H9 (cell line): ENCODE measurements at regions not wholly inside any gene's neighbourhood (a gene's known extent, or its start where the extent isn't known, plus 50 kb on each side); places are given as distances from the start of the nearest gene placed in this dataset.

Experiments
- DNase-seq: peaks from one replicate; pipeline ENCODE4 v3.0.0-alpha.2; 2017
- H2AFZ ChIP-seq: one replicate; pipeline ENCODE4 v1.6.1; 2013; ENCODE audit warnings: mild to moderate bottlenecking, low read length, control low read depth, moderate library complexity
- H2AK5ac ChIP-seq: 2 replicates; pipeline ENCODE4 v1.6.1; 2013; ENCODE audit warnings: low read length, control low read depth, mixed read lengths; ENCODE audit not compliant: insufficient read length
- H2BK120ac ChIP-seq: one replicate; pipeline ENCODE4 v1.6.1; 2013; ENCODE audit warnings: low read depth, mild to moderate bottlenecking, low read length, control low read depth, inconsistent platforms; ENCODE audit not compliant: poor library complexity, severe bottlenecking
- H2BK12ac ChIP-seq: 2 replicates; pipeline ENCODE4 v1.6.1; 2013; ENCODE audit warnings: low read length, control low read depth, mixed read lengths, low read depth; ENCODE audit not compliant: insufficient read length
- H2BK15ac ChIP-seq: 2 replicates; pipeline ENCODE4 v1.6.1; 2013; ENCODE audit warnings: low read depth, low read length, control low read depth
- H2BK20ac ChIP-seq: one replicate; pipeline ENCODE4 v1.6.1; 2013; ENCODE audit warnings: low read depth, mild to moderate bottlenecking, low read length, control low read depth, inconsistent platforms; ENCODE audit not compliant: poor library complexity, severe bottlenecking
- H2BK5ac ChIP-seq: 2 replicates; pipeline ENCODE4 v1.6.1; 2013; ENCODE audit warnings: low read length, control low read depth, mixed read lengths; ENCODE audit not compliant: insufficient read length
- H3K14ac ChIP-seq: 2 replicates; pipeline ENCODE4 v1.6.1; 2013; ENCODE audit warnings: low read length, control low read depth; ENCODE audit not compliant: insufficient read depth
- H3K18ac ChIP-seq: 2 replicates; pipeline ENCODE4 v1.6.1; 2013; ENCODE audit warnings: low read depth, mild to moderate bottlenecking, mixed read lengths, low read length, control low read depth; ENCODE audit not compliant: insufficient read length
- H3K23ac ChIP-seq: 2 replicates; pipeline ENCODE4 v1.6.1; 2013; ENCODE audit warnings: low read length, control low read depth, mixed read lengths, low read depth; ENCODE audit not compliant: insufficient read length
- H3K23me2 ChIP-seq: 2 replicates; pipeline ENCODE4 v1.6.1; 2013; ENCODE audit warnings: low read depth, mild to moderate bottlenecking, mixed read lengths, low read length, control low read depth; ENCODE audit not compliant: insufficient read length, poor library complexity, severe bottlenecking
- H3K27ac ChIP-seq: 2 replicates; pipeline ENCODE4 v1.5.1; 2013; ENCODE audit warnings: low read length, control low read depth, mixed read lengths, low read depth; ENCODE audit not compliant: insufficient read length
- H3K27me3 ChIP-seq: 2 replicates; pipeline ENCODE4 v1.6.1; 2013; ENCODE audit warnings: low read length, control low read depth, inconsistent platforms; ENCODE audit not compliant: insufficient read depth
- H3K4ac ChIP-seq: 2 replicates; pipeline ENCODE4 v1.6.1; 2013; ENCODE audit warnings: low read depth, mild to moderate bottlenecking, control low read depth, inconsistent platforms, low read length, moderate library complexity
- H3K4me1 ChIP-seq: 2 replicates; pipeline ENCODE4 v1.6.1; 2013; ENCODE audit warnings: low read length, control low read depth, inconsistent platforms; ENCODE audit not compliant: insufficient read depth
- H3K4me2 ChIP-seq: 2 replicates; pipeline ENCODE4 v1.6.1; 2013; ENCODE audit warnings: low read length, control low read depth, mixed read lengths; ENCODE audit not compliant: insufficient read length, insufficient read depth
- H3K56ac ChIP-seq: 2 replicates; pipeline ENCODE4 v1.6.1; 2013; ENCODE audit warnings: low read depth, mild to moderate bottlenecking, mixed read lengths, low read length, control low read depth; ENCODE audit not compliant: insufficient read length
- H3K79me1 ChIP-seq: 2 replicates; pipeline ENCODE4 v1.6.1; 2013; ENCODE audit warnings: low read depth, mild to moderate bottlenecking, moderate library complexity, low read length, control low read depth, inconsistent platforms; ENCODE audit not compliant: insufficient read depth, poor library complexity, severe bottlenecking
- H3K79me2 ChIP-seq: 2 replicates; pipeline ENCODE4 v1.6.1; 2013; ENCODE audit warnings: low read length, control low read depth, inconsistent platforms; ENCODE audit not compliant: insufficient read depth
- H3K9ac ChIP-seq: 2 replicates; pipeline ENCODE4 v1.6.1; 2013; ENCODE audit warnings: low read length, control low read depth, mixed read lengths; ENCODE audit not compliant: insufficient read length; ENCODE audit errors: extremely low read depth
- H3K9me3 ChIP-seq: one replicate; pipeline ENCODE4 v1.6.1; 2013; ENCODE audit warnings: low read depth, low read length, inconsistent platforms; ENCODE audit not compliant: control insufficient read depth
- H3T11ph ChIP-seq: one replicate; pipeline ENCODE4 v1.6.1; 2013; ENCODE audit warnings: mild to moderate bottlenecking, low read length, control low read depth, inconsistent platforms
- H4K20me1 ChIP-seq: one replicate; pipeline ENCODE4 v1.6.1; 2013; ENCODE audit not compliant: control insufficient read depth, insufficient read length, insufficient read depth
- H4K5ac ChIP-seq: 2 replicates; pipeline ENCODE4 v1.6.1; 2013; ENCODE audit warnings: low read depth, mild to moderate bottlenecking, mixed read lengths, low read length, control low read depth; ENCODE audit not compliant: insufficient read length
- H4K8ac ChIP-seq: replicated peaks from 2 replicates; pipeline ENCODE4 v1.6.1; 2013; ENCODE audit warnings: low read length, control low read depth, mixed read lengths, low read depth; ENCODE audit not compliant: insufficient read length
- H4K91ac ChIP-seq: 2 replicates; pipeline ENCODE4 v1.6.1; 2013; ENCODE audit warnings: low read depth, mild to moderate bottlenecking, moderate library complexity, mixed read lengths, low read length, control low read depth; ENCODE audit not compliant: insufficient read length
- H3K27ac Mint-ChIP-seq, 3 experiments: 2 replicates in 2 of 3; 3 replicates in 1 of 3; pipeline ENCODE4 v1.8.0; 2020 to 2021; ENCODE audit warnings: mixed read lengths in 3 of 3, mild to moderate bottlenecking in 1 of 3, moderate library complexity in 1 of 3
- H3K27me3 Mint-ChIP-seq: 2 replicates; pipeline ENCODE4 v1.8.0; 2021; ENCODE audit warnings: low read depth, mild to moderate bottlenecking, moderate library complexity, mixed read lengths
- H3K36me3 Mint-ChIP-seq, 3 experiments: 2 replicates in 2 of 3; 3 replicates in 1 of 3; pipeline ENCODE4 v1.8.0; 2020 to 2021; ENCODE audit warnings: low read depth in 3 of 3, mixed read lengths in 3 of 3; ENCODE audit not compliant: insufficient read depth in 1 of 3
- H3K4me1 Mint-ChIP-seq, 2 experiments: 2 replicates each; pipeline ENCODE4 v1.8.0; 2020; ENCODE audit warnings: mixed read lengths in 2 of 2
- H3K4me3 Mint-ChIP-seq, 2 experiments: 2 replicates in 1 of 2; 3 replicates in 1 of 2; pipeline ENCODE4 v1.8.0; 2020 to 2021; ENCODE audit warnings: mild to moderate bottlenecking in 2 of 2, mixed read lengths in 2 of 2, moderate library complexity in 1 of 2
- H3K9me3 Mint-ChIP-seq, 2 experiments: 2 replicates in 1 of 2; 3 replicates in 1 of 2; pipeline ENCODE4 v1.8.0; 2020; ENCODE audit warnings: mild to moderate bottlenecking in 2 of 2, mixed read lengths in 2 of 2, moderate library complexity in 1 of 2
- CTCF ChIP-seq: fragments of 200-600 bp; sonication (generic); conservative IDR thresholded peaks from 3 replicates; pipeline ENCODE4 v1.8.0; 2021; ENCODE audit warnings: antibody characterized with exemption, mild to moderate bottlenecking
- WGBS: extraction: QIAGEN DNeasy Blood & Tissue Kit; methylation state at CpG from one replicate; pipeline ENCODE4 v1.1.7; 2013; ENCODE audit warnings: missing lambda C conversion rate, low lambda C conversion rate, mixed read lengths; ENCODE audit not compliant: insufficient read length; ENCODE audit errors: extremely low coverage; 5-methylcytosine and 5-hydroxymethylcytosine counted together

GRCh38 chr9:91040371-91041215, 239.0 kb downstream of the SYK start:
- TF ChIP-seq CTCF, result no peak
- Histone ChIP-seq H3K4ac (no peak overlapping the region), H2AFZ (no peak overlapping the region), H3K23ac (no peak overlapping the region), H3K79me2 (no peaks in the 10 kb centered on the region), H3K14ac (no peak overlapping the region), H3K4me1 (no peaks in the 10 kb centered on the region; the same call in none of the 2 replicates), H2BK15ac (no peak overlapping the region), H3K27ac (no peak overlapping the region), H2AK5ac (no peak overlapping the region), H3K18ac (no peak overlapping the region), H3K23me2 (no peaks in the 10 kb centered on the region), H2BK12ac (no peak overlapping the region), H3K56ac (no peak overlapping the region), H2BK20ac (no peak overlapping the region), H2BK120ac (no peak overlapping the region), H2BK5ac (no peak overlapping the region), H3K79me1 (no peaks in the 10 kb centered on the region), H4K91ac (no peak overlapping the region), H3K9me3 (no peaks in the 10 kb centered on the region), H4K8ac (no peak overlapping the region), H3K27me3 (no peaks in the 10 kb centered on the region), H4K5ac (no peak overlapping the region), H4K20me1 (no peaks in the 10 kb centered on the region), H3K9ac (no peak overlapping the region), H3T11ph (no peak overlapping the region), H3K4me2 (no peak overlapping the region)
- Mint-ChIP-seq H3K27ac (peak overlapping the region in 1 of 3 experiments; percentile 28; a peak in 2 of 7 replicates), H3K36me3 (no peaks in the 10 kb centered on the region; a peak in 1 of 7 replicates), H3K4me3 (no peak overlapping the region), H3K27me3 (peaks cover under 1% of the 10 kb centered on the region; the same call in 1 of the 2 replicates), H3K4me1 (peaks cover 26 to 45% of the 10 kb centered on the region in 2 experiments), H3K9me3 (no peaks in the 10 kb centered on the region; a peak in 1 of 5 replicates)
- no peak for DNase-seq
- WGBS, result no CpG with 5 or more reads among the region's 14 CpGs
